ENCODE measurements at regions not wholly inside any gene's neighbourhood (a gene's known extent, or its start where the extent isn't known, plus 50 kb on each side); places are given as distances from the start of the nearest gene placed in this dataset.

GRCh38 chr18:64566456-64566855, 417.6 kb upstream of the LINC00305 start:
- no peaks in the 10 kb centered on the region for H3K79me2 ChIP-seq (ENCODE audit: low read length)
- H3K27me3 ChIP-seq (ENCODE audit: low read depth, low read length): no peaks in the 10 kb centered on the region
- H3K9ac ChIP-seq (ENCODE audit: low read length): no peak overlapping the region
- no peaks in the 10 kb centered on the region for H3K4me1 ChIP-seq (ENCODE audit: low read length)
- no peak overlapping the region for H3K4me3 ChIP-seq (ENCODE audit: low read length)
- H2AFZ ChIP-seq (ENCODE audit: low read depth, low read length): no peak overlapping the region
- no peak overlapping the region for H3K27ac ChIP-seq (ENCODE audit: low read length)
- no peak for TF ChIP-seq EZH2phosphoT487 (IDR thresholded peaks at IDR 0.05; ENCODE audit: low read depth)
- TF ChIP-seq, protein P1, sequence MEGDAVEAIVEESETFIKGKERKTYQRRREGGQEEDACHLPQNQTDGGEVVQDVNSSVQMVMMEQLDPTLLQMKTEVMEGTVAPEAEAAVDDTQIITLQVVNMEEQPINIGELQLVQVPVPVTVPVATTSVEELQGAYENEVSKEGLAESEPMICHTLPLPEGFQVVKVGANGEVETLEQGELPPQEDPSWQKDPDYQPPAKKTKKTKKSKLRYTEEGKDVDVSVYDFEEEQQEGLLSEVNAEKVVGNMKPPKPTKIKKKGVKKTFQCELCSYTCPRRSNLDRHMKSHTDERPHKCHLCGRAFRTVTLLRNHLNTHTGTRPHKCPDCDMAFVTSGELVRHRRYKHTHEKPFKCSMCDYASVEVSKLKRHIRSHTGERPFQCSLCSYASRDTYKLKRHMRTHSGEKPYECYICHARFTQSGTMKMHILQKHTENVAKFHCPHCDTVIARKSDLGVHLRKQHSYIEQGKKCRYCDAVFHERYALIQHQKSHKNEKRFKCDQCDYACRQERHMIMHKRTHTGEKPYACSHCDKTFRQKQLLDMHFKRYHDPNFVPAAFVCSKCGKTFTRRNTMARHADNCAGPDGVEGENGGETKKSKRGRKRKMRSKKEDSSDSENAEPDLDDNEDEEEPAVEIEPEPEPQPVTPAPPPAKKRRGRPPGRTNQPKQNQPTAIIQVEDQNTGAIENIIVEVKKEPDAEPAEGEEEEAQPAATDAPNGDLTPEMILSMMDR (IDR thresholded peaks at IDR 0.05; ENCODE audit: low read depth, low read length): no peak
- 0 out of 2 replicates have a peak, but pooled peaks cover 3% of the 10 kb centered on the region for H3K9me3 ChIP-seq (ENCODE audit: insufficient read depth, low read length)
- no peaks in the 10 kb centered on the region for H4K20me1 ChIP-seq (ENCODE audit: insufficient read depth, low read length)
- H3K36me3 ChIP-seq (replicated peaks; ENCODE audit: low read depth, low read length): no peaks in the 10 kb centered on the region
- H3K4me2 ChIP-seq (ENCODE audit: low read length): no peak overlapping the region

DNA sequence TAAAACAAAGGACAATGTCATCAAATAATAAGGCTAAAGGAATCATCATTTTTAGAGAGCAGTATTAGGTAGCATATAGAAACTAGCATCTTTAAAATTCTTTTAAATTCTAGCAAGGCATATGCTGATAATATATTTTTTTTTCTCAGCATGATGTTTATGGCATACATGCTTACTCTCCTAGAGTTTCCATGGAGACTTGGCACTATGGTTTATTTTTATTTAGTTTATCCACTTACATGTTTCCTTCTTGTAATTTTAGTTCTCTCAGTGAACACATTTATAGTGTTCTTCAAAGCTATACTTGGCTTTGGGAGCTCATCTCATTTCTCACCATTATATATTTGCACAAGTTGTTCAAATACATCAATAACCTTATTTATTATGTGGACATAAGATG, 413.8 kb upstream of the LINC00305 start:
- no peaks in the 10 kb centered on the region for H4K20me1 ChIP-seq (ENCODE audit: insufficient read depth, low read length)
- no peak overlapping the region for H3K27ac ChIP-seq (ENCODE audit: low read length)
- no peak overlapping the region for H2AFZ ChIP-seq (ENCODE audit: low read depth, low read length)
- H3K4me3 ChIP-seq (ENCODE audit: low read length): no peak overlapping the region
- H3K27me3 ChIP-seq (ENCODE audit: low read depth, low read length): no peaks in the 10 kb centered on the region
- no peak overlapping the region for H3K4me2 ChIP-seq (ENCODE audit: low read length)
- TF ChIP-seq EZH2phosphoT487 (IDR thresholded peaks at IDR 0.05; ENCODE audit: low read depth): no peak
- TF ChIP-seq, protein P1 (IDR thresholded peaks at IDR 0.05; ENCODE audit: low read depth, low read length): no peak
- no peaks in the 10 kb centered on the region for H3K4me1 ChIP-seq (ENCODE audit: low read length)
- no peak overlapping the region for H3K9ac ChIP-seq (ENCODE audit: low read length)
- no peaks in the 10 kb centered on the region for H3K36me3 ChIP-seq (replicated peaks; ENCODE audit: low read depth, low read length)
- no peaks in the 10 kb centered on the region for H3K9me3 ChIP-seq (ENCODE audit: insufficient read depth, low read length)
- no peaks in the 10 kb centered on the region for H3K79me2 ChIP-seq (ENCODE audit: low read length)

DNA sequence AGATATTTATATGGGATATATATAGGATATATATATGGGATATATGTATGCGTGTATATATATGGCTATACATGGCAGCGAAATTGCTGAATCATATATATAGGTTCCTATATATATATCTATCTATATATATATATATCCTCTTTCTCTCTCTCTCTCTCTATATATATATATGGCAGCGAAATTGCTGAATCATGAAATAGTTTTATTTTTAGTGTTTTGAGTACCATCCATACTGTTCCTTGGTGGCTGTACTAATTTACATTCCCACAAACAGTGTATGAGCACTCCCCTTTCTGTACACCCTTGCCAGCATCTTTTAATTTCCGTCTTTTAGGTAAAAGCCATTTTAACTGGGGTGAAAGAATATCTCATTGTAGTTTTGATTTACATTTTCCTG, 397.6 kb upstream of the LINC00305 start:
- no peak overlapping the region for H3K4me2 ChIP-seq (ENCODE audit: low read length)
- no peak for TF ChIP-seq EZH2phosphoT487 (IDR thresholded peaks at IDR 0.05; ENCODE audit: low read depth)
- TF ChIP-seq, protein P1 (IDR thresholded peaks at IDR 0.05; ENCODE audit: low read depth, low read length): no peak
- no peaks in the 10 kb centered on the region for H3K79me2 ChIP-seq (ENCODE audit: low read length)
- no peak overlapping the region for H3K9ac ChIP-seq (ENCODE audit: low read length)
- H3K27me3 ChIP-seq (ENCODE audit: low read depth, low read length): no peaks in the 10 kb centered on the region
- H3K36me3 ChIP-seq (replicated peaks; ENCODE audit: low read depth, low read length): no peaks in the 10 kb centered on the region
- H4K20me1 ChIP-seq (ENCODE audit: insufficient read depth, low read length): no peaks in the 10 kb centered on the region
- no peaks in the 10 kb centered on the region for H3K9me3 ChIP-seq (ENCODE audit: insufficient read depth, low read length)
- no peak overlapping the region for H3K27ac ChIP-seq (ENCODE audit: low read length)
- H3K4me1 ChIP-seq (ENCODE audit: low read length): no peaks in the 10 kb centered on the region
- H3K4me3 ChIP-seq (ENCODE audit: low read length): no peak overlapping the region
- no peak overlapping the region for H2AFZ ChIP-seq (ENCODE audit: low read depth, low read length)

GRCh38 chr18:64539847-64540246, 391.0 kb upstream of the LINC00305 start:
- Histone ChIP-seq H3K27me3 (ENCODE audit: low read depth, low read length) (no peaks in the 10 kb centered on the region), H3K4me1 (ENCODE audit: low read length) (peaks cover 9% of the 10 kb centered on the region), H3K36me3 (replicated peaks; ENCODE audit: low read depth, low read length) (no peaks in the 10 kb centered on the region), H3K27ac (ENCODE audit: low read length) (no peak overlapping the region), H3K9ac (ENCODE audit: low read length) (no peak overlapping the region), H3K4me3 (ENCODE audit: low read length) (no peak overlapping the region), H2AFZ (ENCODE audit: low read depth, low read length) (peak overlapping the region; percentile 24; the same call in 1 of the 2 replicates), H4K20me1 (ENCODE audit: insufficient read depth, low read length) (no peaks in the 10 kb centered on the region), H3K79me2 (ENCODE audit: low read length) (no peaks in the 10 kb centered on the region), H3K9me3 (ENCODE audit: insufficient read depth, low read length) (no peaks in the 10 kb centered on the region), H3K4me2 (ENCODE audit: low read length) (peak overlapping the region; percentile 15; the same call in 1 of the 2 replicates)
- TF ChIP-seq EZH2phosphoT487 (IDR thresholded peaks at IDR 0.05; ENCODE audit: low read depth): no peak
- TF ChIP-seq, protein P1 (IDR thresholded peaks at IDR 0.05; ENCODE audit: low read depth, low read length): no peak

All from OCI-LY3 (cell line).